NCI-H526 (cell line): ENCODE measurements at regions not wholly inside any gene's neighbourhood (a gene's known extent, or its start where the extent isn't known, plus 50 kb on each side); places are given as distances from the start of the nearest gene placed in this dataset.
"Not testable (repeated sequence)": the region's sequence is repeated elsewhere in the genome, so short reads cannot be mapped to it uniquely, and the experiment has no call there.

Source experiments
- DNase-seq, 2 experiments: peaks; one replicate each; lab custom pipeline; 2025; lab: John Stamatoyannopoulos, UW

DNA sequence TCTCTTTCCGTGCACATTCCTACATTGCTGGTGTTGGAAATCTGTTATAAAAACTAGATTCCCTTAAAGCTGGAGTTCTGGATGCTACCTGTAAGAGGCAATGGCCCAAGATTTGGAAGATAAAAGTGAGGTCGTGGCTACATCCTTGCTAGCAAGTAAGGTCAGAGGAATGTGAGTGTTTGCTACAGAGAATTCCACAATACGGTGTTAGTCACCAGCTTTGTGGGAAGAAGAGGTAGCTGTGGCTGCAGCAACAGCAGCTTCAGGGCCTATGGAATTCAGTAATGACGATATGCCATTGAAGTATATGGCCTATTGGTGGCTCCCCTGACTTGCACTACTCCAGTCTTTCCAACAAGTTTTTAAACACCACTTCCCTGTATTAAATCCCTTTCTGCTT, 227.7 kb upstream of the TMEM260 start:
- no peak for DNase-seq

DNA sequence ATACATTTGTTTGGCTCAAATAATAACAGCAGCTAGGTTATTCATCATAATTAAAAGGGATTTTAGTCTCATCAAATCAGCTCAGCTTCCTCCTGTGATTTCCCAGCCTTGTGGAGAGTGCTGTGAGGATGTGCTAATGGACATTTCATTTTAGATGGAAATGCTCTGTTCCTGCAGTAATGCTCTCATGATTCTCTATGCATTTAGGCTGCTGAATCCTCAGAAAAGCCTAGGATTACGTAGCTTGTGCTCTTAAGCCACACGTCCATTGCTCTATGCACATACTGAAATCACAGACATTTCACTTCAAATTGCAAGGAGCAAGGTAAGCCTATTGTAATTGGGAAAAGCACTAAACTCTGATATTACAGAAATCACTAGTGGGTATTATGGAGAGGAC, 226.6 kb upstream of the TMEM260 start:
- no peak for DNase-seq

DNA sequence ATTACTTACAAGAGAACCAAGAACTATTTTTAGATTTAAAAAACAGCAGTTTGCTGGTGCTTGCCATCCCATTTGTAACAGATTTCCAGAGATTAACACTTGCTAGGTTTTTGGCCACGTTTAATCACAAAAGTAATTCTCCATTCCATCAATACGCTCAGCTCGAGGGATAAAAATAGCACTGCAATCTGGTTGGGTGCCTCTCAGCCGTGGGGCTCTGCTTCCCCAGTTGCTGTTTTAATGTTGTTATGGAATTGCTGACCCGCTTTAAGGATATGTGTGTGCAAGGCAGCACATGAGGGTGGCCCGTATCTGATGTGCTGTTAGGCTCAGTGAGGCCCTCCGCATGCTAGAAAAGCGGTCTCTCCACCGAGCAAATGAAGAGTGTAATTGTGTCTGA, 222.2 kb upstream of the TMEM260 start:
- DNase-seq, result no peak

DNA sequence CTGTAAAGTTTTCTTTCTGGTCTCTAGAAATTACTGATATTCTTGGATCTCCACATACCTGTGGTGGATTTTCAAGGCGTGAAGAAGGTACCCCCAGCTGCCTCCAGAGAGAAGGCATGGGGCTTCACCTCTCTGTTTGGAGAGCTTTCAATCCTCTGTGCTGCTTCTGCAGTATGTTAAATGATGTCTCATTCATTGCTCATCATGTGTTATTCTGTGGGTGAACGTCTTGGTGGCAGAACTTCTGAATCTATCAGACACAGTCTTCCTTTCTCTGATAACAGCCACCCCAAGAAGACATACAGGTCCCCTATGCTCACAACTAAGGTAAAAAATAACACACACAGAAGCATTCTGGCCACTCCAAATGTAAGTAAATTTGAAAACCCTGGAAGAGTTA, 221.3 kb upstream of the TMEM260 start:
- no peak for DNase-seq

DNA sequence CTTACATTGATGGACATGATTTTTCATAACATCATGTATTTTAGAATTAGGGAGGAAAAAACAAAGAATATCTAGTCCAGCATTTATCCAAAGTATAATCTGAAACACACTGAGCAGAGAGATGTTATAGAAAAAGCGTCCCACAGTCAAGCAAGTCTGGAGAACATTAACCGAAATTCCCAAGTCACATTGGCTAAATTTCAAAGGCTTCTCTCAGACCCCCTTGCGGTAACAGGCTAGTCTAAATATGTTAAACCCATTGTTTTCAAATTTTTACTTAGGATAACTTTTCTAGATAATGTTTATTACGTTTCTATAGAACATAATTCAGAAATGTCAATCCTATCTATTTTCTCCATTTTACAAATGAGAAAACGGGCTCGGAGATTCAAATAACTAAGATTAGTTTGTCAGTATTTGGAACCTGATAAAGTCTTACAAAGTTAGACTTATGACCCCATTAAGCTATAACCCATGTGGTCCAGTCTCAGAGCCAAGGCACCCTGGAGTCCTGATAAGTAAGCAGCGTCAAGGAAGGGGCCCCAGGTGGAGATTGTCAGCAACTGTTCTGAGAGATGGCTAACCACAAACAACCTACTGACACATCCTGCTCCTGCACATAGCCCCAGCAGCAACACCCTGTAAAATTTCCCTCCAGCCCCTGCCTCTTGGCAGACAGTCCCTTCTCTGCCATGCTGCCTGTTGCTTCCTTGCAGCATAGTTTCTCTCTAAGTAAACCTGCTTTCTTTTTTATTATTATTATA, 220.6 kb upstream of the TMEM260 start:
- no peak for DNase-seq

DNA sequence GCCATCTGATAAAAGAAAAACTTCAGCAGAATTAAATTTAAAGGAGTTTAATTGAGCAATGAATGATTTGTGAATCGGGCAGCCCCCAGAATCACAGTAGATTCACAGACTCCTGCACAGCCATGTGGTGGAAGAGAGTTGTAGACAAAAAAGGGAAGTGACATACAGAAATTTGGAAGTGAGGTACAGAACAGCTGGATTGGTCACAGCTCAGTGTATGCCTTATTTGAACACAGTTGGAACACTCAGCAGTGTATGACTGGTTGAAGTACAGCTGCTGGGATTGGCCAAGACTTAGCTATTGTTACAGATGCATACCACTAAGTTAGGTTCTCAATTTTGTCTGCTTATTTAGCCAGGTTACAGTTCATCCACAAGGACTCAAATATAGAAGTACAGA, 213.9 kb upstream of the TMEM260 start:
- not testable (repeated sequence) for DNase-seq

DNA sequence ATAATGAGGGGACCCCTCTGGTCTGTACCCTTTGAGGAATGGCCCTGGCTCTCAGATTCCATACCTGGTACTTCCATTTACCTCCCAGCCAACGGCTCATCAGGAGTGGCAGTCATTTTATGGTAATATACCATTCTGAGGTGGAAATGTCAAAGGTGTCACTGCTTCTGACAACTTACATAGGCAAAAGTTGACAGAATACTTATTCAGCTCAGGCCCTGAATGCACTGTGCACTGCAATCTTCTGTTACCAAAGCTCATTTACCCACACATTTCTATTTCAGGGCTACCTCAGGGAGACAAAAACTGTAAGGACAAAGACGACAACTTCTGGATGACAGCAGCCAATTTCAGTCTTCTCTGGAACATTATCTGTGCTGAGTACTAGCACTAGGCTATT, 212.2 kb upstream of the TMEM260 start:
- DNase-seq, result no peak

DNA sequence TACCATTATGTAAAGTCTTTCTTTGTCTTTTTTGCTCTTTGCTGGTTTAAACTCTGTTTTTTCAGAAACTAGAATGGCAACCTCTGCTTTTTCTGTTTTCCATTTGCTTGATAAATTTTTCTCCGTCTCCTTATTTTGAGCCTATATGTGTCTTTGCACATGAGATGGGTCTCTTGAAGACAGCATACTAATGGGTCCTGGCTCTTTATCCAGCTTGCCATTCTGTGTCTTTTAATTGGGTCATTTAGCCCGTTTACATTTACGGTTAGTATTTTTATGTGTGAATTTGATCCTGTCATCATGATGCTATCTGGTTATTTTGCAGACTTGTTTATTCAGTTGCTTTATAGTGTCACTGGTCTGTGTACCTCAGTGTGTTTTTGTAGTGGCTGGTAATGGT, 207.9 kb upstream of the TMEM260 start:
- DNase-seq, result no peak

DNA sequence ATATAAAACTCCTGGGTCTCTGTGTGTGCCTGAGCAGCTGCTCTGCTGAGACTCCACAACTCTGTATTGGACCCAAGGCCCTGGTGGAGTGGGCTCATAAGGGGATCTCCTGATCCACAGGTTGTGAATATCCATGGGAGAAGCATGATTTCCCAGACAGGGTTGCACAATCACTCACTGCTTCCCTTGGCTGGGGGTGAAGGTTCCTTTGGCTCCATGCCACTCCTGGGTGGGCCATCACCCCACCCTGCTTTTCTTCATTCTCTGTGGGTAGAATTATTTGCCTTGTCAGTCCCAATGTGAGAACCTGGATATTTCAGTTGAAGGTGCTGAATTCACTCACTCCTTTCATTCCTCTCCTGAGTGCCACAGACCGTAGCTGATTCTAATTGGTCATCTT, 205.2 kb upstream of the TMEM260 start:
- no peak for DNase-seq

DNA sequence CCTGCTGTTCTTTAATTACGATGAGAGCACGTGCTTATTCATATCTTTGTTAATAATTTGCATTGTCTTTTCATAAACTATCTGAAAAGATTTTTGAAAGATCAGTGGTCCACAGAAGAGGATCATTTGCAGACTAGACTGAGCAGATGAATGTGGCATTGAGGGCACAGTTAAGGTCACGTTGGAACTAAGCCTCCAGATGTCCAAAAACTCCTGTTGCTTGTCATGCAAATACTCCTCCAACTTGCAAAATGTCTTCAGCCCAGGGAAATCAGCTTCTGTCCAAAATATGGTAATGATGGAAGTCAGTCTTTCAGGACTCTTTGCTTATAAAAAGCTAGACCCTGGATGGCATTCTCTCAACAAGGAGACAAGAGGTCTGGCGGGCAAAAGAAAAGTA, 201.6 kb upstream of the TMEM260 start:
- DNase-seq, result peak in 1 of 2 experiments; percentile 4

DNA sequence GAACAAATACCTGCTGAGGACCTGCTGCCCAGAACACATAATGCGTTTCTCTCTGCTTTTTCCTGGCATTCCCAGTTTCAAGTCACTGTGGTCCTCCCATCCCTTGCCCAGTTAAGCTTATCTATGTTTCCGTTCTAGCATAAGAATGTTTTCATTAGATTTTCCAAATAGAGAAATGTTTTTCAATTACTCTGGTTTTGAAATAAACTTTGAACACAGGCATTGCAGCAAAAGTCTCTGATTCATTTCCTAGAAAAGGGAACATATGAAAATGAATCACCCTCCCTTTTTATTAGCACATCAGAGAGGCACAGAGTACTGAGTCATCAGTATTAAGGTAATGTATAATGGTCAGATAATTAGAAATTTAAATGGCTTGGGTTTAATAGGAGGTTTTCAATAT, 201.1 kb upstream of the TMEM260 start:
- DNase-seq, result no peak

DNA sequence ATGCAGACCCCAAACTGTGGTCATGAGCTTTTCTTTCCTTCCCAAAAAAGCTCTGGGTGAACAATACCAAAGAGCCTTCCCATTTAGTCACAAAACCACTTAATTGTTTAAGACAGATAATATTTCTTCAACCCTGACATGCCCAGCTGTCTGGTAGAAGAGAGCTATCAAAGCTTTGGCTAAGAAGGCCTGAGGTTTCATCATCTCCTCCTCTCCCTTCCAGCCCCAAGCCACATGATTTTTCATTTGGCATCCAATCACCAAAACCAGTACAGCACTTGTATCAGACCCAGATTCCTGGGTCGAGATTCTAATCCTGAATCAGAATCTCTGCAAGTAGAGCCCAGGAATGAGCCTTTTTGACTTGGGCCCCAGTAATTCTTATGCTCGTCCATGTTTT, 199.6 kb upstream of the TMEM260 start:
- no peak for DNase-seq

DNA sequence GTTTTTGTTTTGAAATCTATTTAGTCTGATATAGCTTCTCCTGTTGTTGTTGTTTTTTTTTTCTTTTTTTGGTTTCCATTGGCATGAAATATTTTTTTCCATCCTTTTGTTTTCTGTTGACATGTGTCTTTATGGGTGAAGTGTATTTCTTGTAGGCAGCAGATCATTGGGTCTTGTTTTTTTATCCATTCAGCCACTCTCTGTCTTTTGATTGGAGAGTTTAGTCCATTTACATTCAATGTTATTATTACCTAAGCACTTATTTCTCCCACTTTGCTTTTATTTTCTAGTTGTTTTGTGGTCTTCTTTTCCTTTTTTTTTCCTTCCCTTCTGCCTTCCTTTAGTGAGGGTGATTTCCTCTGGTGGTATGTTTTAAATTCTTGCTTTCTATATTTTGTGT, 193.6 kb upstream of the TMEM260 start:
- DNase-seq, result no peak

DNA sequence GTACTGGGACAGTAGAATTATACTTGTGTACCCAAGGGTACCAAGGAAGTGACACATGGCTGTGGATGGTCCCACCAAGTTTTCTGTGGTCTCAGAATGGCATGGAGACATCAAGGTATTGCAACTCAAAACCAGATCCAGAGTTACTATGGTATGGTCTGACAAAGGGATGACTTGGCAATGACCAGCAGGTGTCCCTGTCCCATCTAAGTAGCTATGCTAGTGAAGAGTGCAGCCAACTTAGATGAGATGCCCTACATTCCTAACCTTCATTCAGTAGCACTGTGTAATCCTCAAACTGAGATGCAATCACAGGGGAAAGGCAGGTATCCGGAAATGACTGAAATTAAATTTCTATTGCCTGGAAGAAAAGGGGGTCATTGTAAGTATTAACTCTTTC, 188.7 kb upstream of the TMEM260 start:
- no peak for DNase-seq

DNA sequence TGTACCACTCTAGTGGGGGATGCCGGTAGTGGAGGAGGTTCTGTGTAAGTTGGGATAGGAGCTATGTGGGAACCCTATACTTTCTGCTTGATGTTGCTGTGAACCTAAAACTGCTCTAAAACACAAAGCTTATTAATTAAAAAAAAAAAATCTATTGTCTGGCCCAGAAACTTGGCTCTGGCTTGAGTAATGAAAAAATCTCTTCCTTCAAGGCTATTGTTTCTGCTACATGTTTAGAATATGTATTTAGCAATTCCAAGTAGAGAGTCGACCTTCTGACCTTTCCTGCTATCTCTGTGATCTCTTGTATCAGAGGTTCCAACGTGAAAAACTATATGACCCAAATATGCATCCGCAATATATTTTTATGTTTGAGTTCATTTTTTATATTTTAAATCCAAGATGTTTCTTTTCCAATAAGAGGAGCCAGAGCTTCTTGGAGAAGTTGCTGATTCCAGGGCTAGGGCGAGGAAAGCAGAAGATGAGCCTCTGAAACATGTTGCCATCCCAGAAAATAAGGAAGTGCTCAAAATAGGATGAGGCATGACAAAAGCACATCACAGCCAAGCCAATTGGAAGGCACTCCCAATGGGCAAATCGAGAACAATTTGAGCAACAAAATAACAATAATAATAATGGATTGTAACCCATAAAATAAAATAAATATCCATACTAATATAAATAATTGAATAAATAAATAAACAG, 184.6 kb upstream of the TMEM260 start:
- no peak for DNase-seq

DNA sequence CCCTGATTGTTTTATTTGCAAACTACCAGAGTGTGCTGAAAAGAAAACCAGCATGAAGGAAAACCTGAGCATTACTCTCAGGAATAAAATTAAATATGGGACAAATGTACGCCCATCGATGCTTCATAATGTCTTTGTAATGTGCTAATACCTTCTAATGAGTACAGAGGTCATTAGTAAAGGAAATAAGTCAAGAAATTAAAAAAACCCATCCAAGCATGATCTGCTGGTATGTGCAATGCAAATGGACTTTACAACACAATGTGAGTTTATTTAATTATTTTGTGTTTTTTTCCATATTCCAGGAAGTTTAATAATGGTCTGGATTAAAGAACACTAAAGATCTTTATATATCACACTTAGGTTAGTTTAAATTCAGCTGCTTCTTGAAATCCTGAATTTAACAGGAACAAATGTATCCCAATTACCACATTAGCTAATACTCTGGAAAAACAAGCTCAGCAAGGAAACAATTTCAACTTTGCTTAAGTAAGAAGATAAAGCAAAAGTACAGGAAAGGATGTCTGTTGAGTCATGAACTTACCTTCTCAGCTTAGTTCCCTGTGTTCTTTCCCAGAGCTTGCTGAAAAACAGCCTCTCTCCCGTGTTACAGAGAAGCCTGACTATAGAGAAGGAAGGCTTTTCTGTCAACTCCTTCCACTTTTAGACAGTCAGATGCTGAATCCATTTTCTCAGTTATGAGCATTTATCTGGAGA, 179.3 kb upstream of the TMEM260 start:
- no peak for DNase-seq

DNA sequence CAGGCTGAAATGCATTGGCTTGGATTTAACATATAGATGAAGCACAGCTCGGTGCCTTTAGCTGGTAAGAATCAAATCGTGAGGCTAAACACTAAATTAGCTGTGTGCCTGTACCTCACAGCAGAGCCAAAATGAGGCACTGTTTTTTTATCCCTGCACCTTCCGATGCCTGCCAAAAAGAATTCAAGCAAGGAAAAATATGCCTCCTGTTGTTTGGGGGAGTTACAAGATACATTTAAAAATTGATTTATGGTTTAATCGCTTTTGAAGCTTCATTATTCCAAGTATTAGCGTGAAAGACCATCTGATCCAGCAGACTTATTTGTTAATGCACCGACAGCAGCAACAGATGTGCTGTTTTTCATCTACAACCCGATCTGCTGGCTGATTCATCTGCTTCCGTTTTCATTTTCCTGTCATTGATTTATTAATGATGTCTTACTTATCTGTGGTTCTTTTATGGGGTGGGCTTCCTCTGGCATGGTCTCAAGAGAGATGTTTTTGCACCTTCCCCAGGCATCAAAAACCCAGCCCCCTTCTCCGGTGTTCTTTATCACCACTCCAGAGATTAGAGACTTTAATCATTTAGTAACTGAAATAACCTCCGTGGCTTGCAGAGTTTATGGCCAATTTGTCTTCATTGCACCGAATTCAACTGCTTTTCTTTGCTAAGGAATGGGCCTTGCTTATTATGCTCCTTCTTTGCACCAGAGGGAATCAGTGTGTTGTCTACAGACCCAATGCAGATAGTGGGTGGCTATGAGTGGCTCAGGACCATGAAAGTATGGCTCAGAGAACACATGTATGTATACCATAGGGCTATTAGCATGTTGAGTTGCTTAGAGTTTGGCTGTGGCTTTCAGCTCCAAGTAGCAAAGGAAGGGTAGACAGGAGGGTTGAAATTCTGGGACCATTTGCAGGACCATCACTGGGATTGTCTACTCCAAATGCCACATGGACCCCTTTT, 166.8 kb upstream of the TMEM260 start:
- DNase-seq, result no peak

DNA sequence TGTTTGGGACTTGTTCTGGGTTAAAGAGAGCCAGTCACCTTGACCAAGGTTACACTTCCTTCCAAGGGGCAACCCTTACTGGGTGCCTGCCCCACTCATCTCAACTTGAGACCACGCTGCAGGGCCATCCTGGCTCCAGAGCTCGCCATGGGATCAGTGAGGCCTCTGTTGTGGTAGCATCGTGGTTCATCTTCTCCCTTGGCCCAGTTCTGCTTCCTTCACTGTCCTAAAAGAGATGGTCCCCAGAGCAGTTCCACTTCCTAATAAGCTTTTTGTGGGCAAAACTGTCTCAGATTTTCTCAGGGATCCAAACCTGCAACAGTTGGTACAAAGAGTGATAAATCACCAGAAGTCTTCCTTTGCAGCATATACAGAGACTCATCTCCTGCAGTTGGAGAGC, 165.9 kb upstream of the TMEM260 start:
- DNase-seq, result no peak

DNA sequence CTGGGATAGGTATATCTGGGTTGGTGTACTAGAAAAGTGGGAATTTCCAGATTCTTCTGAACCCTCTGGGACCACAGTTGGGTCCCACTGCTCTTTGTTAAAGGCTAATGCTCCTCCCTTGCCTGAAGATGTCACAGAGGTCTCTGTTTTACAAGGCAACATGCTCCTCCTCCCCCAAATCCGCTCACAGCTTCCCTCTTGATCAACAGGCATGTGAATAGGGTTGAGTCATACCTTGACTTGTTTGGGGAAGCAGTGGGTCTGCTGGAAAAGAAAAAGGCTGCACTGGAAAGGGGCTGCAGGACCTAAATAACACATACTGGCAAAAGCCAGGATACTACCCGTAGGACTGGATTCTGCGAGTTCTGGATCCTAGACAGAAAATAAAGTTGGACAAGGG, 165.4 kb upstream of the TMEM260 start:
- DNase-seq, result no peak

DNA sequence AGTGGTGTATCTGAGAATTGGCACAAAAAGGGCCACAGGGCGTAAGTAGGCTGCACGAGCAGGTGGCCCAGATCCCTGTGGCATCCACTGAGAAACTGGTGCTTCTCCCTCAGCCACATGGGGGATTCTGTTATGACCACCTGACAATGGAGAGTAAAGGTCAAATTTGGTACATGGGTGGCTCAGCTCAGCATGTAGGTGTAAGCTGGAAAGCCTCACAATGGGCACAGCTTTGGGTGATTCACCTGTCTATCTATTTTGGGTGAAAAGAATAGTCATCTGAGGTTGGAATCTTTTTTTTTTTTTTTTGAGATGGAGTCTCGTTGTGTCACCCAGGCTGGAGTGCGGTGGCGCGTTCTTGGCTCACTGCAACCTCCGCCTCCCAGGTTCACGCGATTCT, 163.4 kb upstream of the TMEM260 start:
- no peak for DNase-seq

DNA sequence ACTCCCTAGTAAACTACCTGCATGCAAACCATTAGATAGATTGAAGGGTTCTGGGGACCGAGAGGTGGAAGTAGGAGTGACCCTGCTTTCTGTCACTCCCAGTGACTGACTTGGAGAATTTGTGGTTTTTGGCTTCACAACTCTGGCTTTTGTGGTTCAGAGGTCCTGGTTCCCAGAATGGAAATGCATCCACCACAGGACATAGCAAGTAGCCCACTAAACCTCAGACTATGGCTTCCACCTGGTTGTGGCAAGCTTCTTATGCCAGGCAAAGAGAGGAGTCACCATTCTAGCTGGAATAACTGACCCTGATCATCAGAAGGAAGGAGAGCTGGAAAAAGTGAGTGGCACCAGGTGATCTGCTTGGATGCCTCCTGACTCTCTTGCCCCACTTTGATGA, 162.4 kb upstream of the TMEM260 start:
- DNase-seq, result no peak

DNA sequence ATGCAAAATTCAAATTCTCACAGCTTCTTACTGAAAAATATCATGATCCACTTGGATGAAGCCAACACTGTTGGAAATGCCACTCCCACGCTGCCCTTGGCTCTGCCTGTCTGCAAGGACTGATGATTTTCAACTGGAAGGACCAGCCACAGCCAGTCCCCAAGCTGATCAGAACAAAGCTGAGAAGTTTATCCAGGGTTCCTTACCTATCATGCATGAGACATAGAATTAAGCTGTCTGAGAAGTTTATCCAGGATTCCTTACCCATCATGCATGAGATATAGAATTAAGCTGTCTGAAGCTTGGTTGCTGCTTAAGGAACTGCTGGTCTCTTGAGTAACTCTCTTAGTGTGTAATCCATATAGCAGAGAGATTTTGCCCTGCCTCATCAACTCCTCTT, 159.8 kb upstream of the TMEM260 start:
- no peak for DNase-seq
